ENCODE measurements at regions not wholly inside any gene's neighbourhood (a gene's known extent, or its start where the extent isn't known, plus 50 kb on each side); places are given as distances from the start of the nearest gene placed in this dataset.
"Not testable (repeated sequence)": the region's sequence is repeated elsewhere in the genome, so short reads cannot be mapped to it uniquely, and the experiment has no call there.

DNA sequence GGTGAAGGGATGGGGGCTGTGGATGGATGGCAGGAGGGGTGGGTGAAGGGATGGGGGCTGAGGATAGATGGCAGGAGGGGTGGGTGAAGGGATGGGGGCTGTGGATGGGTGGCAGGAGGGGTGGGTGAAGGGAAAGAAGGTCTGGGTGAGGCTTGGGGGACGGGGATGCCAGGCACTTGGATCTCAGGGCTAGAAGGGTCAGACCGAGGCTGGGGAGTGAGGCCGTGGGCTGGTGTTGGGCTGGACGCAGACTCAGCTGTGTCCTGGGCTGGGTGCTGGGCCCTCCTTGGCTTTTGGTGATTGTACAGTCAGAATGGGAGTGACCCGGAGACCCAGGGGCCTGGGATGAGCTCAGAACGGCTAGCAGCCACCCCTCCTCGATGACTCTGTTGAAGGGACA lies 192.4 kb downstream of the TMEM121 start:
- H3K9me3 Mint-ChIP-seq, H3K4me1 Mint-ChIP-seq, H3K4me3 Mint-ChIP-seq, H3K36me3 Mint-ChIP-seq, DNase-seq, H3K27ac Mint-ChIP-seq, H3K27me3 Mint-ChIP-seq: not testable (repeated sequence)

DNA sequence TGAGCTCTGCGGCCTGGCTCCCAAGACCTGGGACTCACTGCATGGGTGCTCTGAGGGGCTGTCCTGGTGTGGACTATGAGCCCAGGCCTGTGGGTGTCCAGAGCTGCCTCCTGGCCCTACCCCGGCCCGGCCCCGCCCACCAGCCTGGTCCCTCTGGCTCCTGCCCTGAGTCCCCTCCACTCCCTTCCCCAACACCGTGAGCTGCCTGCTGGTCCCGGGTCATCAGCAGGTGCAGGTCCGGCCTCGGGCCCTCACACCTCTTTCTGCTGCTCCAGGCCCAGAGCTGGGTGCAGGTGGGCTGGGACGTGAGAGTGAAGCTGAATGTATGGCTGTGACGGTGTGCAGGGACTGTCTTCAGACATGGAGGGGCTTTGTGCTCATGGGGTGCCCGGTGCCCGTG lies 193.7 kb downstream of the TMEM121 start:
- H3K27ac Mint-ChIP-seq, H3K4me3 Mint-ChIP-seq, H3K36me3 Mint-ChIP-seq, H3K27me3 Mint-ChIP-seq, H3K4me1 Mint-ChIP-seq, DNase-seq, H3K9me3 Mint-ChIP-seq: not testable (repeated sequence)

DNA sequence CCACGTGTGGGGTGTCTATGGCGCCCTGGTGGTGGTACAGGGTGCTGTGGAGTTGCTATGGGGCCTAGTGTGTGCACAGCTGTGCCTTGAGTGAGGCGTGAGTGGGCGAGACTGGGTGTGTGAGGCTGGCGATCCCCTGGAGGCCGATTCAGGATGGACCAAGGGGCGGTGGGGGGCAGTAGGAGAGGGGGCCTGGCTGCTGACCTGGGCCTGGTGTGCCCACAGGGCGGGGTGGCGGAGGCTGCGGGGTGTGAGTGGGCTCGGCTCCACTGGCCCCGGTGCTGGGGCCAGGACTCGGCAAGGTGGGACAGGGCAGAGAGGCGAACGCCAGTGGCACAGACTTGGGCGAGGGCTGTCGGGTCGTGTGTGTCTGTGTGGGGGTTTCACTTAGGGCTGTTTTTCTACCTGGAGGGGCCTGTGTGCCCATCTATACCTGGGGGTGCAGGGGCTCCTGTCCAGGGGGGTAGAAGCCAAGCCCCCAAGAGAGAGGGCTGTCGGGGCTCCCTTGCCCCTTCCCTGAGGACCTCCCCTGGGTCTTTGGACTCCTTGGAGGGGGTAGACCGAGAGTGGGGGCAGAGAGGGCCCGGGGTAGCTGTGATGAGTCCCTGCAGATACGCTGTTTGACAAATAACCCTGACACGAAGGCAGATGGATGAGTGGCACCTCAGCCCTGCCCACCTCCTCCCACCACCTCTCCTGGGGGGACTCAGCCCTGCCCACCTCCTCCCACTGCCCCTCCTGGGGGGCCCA lies 194.6 kb downstream of the TMEM121 start:
- H3K4me3 Mint-ChIP-seq, H3K4me1 Mint-ChIP-seq, DNase-seq, H3K27ac Mint-ChIP-seq, H3K27me3 Mint-ChIP-seq, H3K36me3 Mint-ChIP-seq, H3K9me3 Mint-ChIP-seq: not testable (repeated sequence)

GRCh38 chr14:105721602-105721970 lies 195.2 kb downstream of the TMEM121 start:
- not testable (repeated sequence) for H3K27ac Mint-ChIP-seq, H3K4me3 Mint-ChIP-seq, DNase-seq, H3K4me1 Mint-ChIP-seq, H3K36me3 Mint-ChIP-seq, H3K27me3 Mint-ChIP-seq, H3K9me3 Mint-ChIP-seq

DNA sequence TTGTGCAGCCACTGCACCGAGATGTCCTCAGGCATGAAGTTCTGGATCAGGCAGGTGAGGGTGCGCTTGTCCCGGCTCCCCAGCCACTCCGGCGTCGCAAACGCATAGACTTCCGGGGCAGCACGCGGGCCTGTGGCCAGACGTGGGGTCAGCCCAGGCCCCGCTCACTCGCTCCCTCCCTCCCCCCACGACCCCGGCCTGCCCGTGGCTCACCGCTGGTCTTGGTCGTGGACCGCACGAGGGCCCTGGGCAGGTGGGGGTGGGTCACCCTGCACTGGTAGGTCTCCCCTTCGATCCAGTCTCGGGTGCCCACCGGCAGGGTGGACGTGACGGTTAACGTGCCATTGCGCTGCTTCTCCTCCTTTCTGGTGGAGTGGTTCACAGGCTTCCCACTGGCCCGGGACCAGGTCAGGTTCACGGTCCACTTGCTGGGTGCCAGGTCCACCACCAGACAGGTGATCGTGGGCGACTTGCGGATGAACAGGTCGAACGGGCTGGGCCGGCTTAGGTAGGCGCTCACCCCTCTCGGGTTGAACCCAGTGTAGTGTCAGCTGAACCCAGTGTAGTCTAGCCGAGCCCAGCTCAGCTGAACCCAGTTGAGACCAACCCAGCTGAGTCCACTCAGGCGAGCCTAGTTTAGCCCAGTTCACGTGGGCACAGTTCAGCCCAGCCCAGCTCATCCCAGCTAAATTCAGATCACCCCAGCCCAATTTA lies 195.8 kb downstream of the TMEM121 start:
- not testable (repeated sequence) for H3K27me3 Mint-ChIP-seq, DNase-seq, H3K4me3 Mint-ChIP-seq, H3K36me3 Mint-ChIP-seq, H3K27ac Mint-ChIP-seq, H3K9me3 Mint-ChIP-seq, H3K4me1 Mint-ChIP-seq

- not testable (repeated sequence) for H3K36me3 Mint-ChIP-seq, H3K27ac Mint-ChIP-seq, DNase-seq, H3K27me3 Mint-ChIP-seq, H3K4me1 Mint-ChIP-seq, H3K9me3 Mint-ChIP-seq, H3K4me3 Mint-ChIP-seq
Observed at GRCh38 chr14:105723271-105723670, 196.9 kb downstream of the TMEM121 start.

DNA sequence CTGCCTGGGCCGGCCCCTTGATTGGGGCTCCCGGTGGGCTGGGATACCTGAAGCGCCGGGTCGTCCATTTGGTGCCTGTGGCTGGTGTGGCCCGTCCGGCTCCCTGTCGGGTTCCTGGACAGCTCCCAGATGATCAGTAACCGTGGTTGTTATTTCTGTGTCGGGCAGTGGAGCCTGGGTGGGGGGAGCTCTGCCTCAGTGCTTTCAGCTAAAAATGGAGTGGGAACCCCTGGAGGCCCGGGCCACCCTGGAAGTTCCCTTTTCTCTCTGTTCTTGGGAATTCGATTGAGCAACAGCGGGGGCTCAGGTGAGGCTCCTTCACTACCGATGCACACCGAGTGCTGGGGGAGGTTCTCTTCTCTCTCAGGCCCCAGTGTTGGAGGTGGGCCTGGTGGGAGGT lies 197.4 kb downstream of the TMEM121 start:
- H3K36me3 Mint-ChIP-seq, H3K4me1 Mint-ChIP-seq, H3K27ac Mint-ChIP-seq, H3K27me3 Mint-ChIP-seq, DNase-seq, H3K9me3 Mint-ChIP-seq, H3K4me3 Mint-ChIP-seq: not testable (repeated sequence)

DNA sequence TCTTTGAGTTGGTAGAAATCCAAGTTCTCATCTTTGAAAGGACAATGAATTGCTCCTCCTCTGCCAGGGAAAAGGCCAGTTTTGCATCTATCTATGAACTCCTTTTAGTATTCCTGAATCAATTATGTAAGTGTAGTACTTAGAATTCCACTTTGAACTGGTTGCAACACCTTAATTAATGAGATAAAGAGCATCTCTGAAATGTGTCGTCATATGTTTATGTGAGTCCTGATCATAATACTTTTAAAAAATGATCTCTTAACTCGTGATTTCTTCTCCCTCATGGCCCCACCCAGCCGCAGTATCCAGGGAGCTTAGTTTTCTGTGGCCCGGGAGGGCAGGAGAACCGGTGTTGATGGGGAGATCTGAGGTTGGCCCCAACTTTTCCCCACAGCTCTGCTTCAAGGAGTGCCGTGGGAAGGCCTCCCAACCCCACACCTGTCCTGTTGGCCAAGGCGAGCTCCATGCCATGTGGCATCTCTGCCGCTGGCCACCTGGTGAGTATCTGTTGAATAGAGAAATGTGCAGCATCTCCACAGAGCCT lies 203.5 kb downstream of the TMEM121 start:
- not testable (repeated sequence) for H3K27me3 Mint-ChIP-seq, H3K4me3 Mint-ChIP-seq, H3K27ac Mint-ChIP-seq, H3K9me3 Mint-ChIP-seq, DNase-seq, H3K36me3 Mint-ChIP-seq, H3K4me1 Mint-ChIP-seq

DNA sequence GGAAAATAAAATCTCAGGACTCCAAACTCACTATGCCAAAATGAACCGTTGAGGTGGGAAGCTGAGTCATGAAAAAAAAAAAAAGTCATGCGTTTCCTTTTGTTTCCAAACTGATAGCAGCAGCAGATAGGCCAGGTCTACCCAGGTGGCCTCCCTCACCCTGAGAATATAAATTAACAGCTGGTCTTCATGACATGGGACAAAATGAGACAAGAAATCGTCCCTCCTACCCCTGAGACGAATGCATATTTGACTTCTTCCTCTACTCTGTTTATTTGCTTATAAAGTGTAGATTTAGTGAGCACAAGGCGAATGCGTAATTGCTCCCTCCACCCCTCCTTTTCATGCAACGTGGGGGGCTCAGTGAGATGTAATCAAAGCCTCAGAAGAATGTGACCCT lies 204.3 kb downstream of the TMEM121 start:
- H3K27me3 Mint-ChIP-seq, H3K4me3 Mint-ChIP-seq, H3K27ac Mint-ChIP-seq, H3K4me1 Mint-ChIP-seq, H3K36me3 Mint-ChIP-seq, DNase-seq, H3K9me3 Mint-ChIP-seq: not testable (repeated sequence)

DNA sequence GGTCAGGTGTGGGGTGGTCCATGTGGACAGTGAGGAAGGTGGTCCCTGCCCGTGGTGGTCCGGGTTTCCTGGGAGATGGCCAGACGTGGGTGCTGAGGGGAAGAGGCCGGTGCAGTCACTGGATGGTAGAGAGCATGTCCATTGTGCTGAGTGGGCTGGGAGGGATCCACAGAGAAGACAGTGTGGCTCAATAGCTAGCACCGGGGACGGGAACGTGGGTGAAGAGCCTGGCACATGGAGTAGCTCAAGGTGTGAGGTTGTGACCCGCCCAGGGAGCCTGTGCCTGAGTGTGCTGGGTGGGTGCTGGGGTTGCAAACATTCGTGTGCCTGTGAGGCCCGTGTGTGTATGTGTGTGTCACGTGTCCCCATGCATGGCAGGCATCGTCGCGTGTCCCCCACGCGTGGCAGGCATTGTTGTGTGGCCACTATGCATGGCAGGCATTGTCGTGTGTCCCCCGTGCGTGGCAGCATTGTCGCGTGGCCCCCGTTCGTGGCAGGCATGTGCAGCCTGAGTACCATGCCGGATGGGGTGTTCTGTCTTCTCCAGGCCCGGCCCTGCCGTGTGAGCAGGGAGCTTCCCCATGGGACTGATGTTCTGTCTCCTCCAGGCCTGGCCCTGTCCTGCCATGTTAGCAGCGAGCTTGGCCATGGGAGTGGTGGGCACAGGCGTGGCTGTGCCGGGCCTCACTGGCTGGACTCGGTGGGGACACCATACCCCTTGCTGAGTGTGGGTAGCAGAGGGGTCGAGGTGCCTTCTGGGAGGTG lies 205.0 kb downstream of the TMEM121 start:
- not testable (repeated sequence) for H3K27ac Mint-ChIP-seq, H3K9me3 Mint-ChIP-seq, H3K27me3 Mint-ChIP-seq, H3K36me3 Mint-ChIP-seq, DNase-seq, H3K4me1 Mint-ChIP-seq, H3K4me3 Mint-ChIP-seq

DNA sequence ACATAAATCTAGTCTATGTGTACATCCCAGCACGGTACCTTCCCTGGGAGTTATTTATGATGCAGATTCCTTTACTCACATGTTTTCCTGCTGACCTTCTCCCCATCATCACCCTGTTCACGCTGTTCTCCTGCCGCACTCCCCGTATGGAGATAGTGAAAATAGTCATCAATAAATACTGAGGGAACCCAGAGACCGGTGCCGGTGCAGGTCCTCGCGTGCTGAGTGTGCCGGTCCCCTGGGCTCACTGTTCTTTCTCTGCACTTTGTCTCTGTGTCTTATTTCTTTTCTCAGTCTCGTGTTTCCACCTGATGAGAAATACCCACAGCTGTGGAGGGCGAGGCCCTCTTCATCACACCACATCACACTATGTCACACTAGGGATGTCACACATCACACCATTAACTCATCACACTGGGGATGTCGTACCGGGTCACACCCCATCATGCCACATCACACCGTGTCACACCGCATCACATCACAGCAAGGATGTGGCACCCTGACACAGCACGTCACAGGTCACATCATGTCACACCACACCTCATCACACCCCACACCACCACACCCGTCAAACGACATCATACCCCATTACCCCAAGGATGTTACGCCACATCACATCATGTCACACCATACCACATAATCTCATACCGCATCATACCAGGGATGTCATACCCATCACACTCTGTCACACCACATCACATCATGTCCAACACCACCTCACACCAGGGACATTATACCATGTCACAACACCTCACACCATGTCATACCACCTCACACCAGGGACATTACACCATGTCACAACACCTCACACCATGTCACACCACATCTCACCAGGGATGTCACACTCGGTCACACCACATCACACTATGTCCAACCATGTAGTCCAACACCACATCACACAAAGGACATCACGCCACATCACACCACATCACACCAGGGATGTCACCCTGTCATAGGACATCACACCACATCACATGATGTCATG lies 207.0 kb downstream of the TMEM121 start:
- Mint-ChIP-seq H3K4me1 (no peaks in the 10 kb centered on the region), H3K36me3 (no peaks in the 10 kb centered on the region), H3K4me3 (no peak overlapping the region), H3K27ac (no peak overlapping the region), H3K9me3 (no peaks in the 10 kb centered on the region), H3K27me3 (no peaks in the 10 kb centered on the region)
- no peak for DNase-seq

- not testable (repeated sequence) for H3K4me1 Mint-ChIP-seq, H3K4me3 Mint-ChIP-seq, DNase-seq, H3K27me3 Mint-ChIP-seq, H3K9me3 Mint-ChIP-seq, H3K27ac Mint-ChIP-seq, H3K36me3 Mint-ChIP-seq
Observed at GRCh38 chr14:105734241-105734640, 207.9 kb downstream of the TMEM121 start.

DNA sequence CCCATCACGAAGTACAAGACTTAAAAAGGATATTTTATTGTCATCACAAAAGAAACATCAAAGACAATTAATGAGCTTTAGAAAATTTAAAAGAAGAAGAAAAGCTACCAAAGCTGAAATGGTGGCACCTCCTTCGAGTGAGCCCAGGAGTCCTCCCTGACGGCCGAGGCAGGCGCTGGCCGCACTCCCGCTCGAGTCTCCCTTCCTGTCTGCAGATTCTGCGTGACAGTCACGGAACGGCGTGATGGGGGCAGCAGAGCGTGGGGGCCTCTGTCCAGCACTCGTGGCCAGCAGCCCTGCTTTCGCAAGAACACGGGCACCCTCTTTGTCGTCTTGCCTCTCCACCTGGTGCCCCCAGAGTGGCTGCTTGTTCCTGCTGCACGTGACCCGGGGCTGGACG lies 209.9 kb downstream of the TMEM121 start:
- H3K36me3 Mint-ChIP-seq, H3K9me3 Mint-ChIP-seq, H3K4me3 Mint-ChIP-seq, H3K4me1 Mint-ChIP-seq, H3K27me3 Mint-ChIP-seq, H3K27ac Mint-ChIP-seq, DNase-seq: not testable (repeated sequence)

- Mint-ChIP-seq H3K4me1 (no peaks in the 10 kb centered on the region), H3K27ac (no peak overlapping the region), H3K4me3 (no peak overlapping the region), H3K9me3 (no peaks in the 10 kb centered on the region), H3K36me3 (no peaks in the 10 kb centered on the region), H3K27me3 (no peaks in the 10 kb centered on the region)
- no peak for DNase-seq
Observed at GRCh38 chr14:105737504-105738246, 211.3 kb downstream of the TMEM121 start.

All from activated naive CD8-positive, alpha-beta T cell treated with anti-CD3 and anti-CD28 coated beads for 36 hours (primary cell).